ENCODE measurements at regions not wholly inside any gene's neighbourhood (a gene's known extent, or its start where the extent isn't known, plus 50 kb on each side); places are given as distances from the start of the nearest gene placed in this dataset.

DNA sequence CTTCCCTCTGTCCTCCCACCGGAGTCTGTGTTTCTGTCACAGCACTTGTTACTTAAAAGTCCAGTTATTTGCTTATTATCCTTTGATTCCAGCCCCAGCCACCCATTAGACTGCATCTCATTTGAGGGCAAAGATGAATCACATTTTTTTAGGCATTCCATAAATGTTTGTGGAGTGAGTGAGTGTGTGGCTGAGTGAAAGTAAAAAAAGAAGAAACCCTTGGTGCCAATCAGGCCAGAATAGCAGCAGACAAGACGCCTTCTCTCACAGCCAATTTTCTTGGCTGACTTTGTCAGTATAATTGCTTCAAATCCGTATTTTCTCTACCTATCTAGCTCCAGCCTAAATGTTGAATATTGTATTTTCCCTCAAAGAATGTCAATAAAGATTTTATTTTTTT is 613.0 kb upstream of the WWC1 start:
- no peak for ATAC-seq
- intact Hi-C loops (cut with DNase I), result no loop called here

DNA sequence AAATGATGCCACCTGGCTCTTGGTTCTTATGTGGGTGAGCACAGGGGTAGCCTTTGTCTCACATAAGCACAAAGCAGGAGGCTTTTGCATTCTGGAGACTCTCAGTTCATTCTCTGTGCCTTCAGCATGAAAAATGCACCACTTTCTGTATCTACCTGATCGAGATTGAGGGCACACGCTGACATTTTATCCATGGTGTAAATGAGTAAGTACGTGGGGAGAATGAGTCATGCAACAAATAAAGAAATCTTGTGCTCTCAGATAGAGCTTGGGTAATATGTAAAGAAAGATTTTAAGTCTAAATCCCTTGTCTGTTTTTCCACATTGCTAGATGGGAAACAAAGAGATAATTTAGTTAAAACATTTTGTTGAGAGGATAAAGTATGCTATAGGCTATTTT is 607.2 kb upstream of the WWC1 start:
- DNase-seq (no peak), ATAC-seq (no peak)
- intact Hi-C loops (cut with DNase I), result no loop called here

More for the DNA sequence above, 613.0 kb upstream of the WWC1 start:
- no peak for DNase-seq

DNA sequence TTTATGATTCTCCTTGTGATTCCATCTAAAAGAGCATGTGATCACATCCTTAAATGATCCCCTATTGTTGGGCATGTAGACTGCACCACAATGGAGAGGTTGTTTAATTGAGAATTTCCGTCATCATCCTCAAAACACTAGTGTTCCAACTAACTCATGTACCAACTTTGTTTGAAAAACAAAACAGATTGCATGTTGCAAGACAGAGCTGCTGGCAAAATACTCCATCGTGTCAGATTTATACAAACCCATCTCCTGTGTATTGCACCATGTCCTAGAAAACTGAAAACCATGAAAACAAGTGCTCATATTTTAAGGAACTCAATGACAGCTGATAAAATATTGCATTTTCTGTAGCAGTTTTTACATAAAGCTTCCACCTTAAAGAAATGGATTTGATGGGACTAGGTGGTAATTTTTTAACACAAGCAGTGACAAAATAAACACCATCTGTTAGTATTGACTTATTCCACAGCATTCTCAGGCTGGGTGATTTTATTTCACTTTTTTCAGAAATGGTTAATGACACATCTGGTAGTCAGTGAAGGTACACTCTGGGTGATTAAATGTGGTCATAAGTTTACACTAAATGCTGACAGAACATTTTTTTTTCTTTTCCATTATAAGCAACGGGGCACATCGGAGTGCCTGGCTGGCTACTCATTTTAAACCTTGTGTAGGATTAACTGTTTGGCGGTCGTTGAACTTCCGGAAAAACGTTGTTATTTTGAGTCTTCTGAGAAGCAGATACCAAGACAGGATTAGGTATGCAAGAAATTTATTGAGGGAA is 602.9 kb upstream of the WWC1 start:
- ATAC-seq (no peak), DNase-seq (no peak)
- intact Hi-C loops (cut with DNase I), result no loop called here

DNA sequence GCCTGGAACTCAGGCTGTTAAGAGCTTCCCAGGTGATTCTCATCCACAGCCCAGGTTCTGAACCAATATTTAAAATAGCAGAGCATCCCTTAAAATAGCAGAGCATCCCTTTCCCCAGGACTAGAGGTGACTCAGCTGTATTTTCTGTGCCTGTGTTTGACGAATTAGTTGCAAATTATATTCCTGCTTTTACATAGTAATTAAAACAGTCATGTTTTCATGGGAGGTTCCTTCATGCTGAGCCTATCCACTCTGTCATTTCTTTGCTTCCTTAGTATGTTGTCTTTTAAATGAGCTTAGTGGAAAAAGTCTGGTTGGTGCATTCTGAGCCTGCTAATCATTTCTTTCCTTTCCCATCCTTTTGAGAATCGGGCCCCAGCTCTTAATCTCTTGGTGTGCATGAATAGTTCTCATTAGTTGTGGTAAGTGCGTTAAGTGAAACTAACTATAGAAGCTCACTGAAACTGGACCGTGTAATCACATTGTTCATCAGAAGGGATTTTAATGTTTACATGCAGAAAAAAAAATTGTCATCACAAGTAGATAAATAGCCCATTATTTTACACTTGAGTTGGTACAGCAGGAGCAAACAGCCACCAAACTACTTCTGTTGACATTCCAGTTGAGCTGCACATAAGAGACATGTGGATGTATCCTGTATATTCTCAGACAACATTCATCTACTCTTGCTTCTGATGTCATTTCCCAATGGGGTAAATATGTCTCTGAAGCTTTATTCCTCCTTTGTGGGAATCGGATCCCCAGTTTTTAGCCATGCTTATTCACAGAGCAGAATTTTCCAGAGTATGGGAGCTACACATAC is 596.9 kb upstream of the WWC1 start:
- no peak for DNase-seq
- intact Hi-C loops (cut with DNase I), result no loop called here

DNA sequence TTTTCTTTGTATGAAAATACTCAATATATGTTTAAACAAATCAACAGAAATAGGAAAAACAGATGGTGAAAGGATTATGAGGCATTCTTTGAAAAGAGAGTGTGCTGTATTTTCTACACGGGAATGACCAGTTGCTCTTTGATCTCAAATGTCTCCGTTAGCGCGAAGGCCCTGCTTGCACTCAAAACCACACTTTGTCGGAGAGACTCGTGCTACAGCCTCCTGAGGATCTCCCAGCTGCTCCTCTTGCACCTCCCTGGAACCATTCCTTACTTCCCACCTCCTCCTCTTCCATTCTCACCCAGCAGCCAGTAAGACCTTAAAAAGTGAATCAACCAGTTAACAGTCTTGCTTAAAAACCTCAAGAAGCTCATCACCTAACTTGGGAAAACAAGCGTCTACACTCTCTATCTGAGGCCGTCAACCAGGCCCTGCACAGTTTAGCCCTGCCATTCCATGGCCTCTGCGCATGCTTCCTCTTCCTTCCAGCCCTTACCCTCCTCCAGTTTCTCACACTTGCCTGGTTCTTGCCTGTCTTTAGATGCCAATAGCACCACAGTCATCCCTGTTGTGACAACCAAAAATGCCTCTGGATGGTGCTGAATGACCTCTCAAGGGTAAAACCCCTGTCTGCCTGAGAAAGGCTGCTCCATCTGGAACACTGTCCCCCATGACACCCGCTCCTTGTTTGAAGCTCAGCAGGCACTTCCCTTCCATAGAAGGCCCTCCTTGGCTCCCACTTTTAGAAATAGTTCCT is 594.7 kb upstream of the WWC1 start:
- ATAC-seq, result no peak
- DNase-seq, result no peak
- intact Hi-C loops (cut with DNase I), result no loop called here

More for the DNA sequence above, 596.9 kb upstream of the WWC1 start:
- ATAC-seq, result no peak

DNA sequence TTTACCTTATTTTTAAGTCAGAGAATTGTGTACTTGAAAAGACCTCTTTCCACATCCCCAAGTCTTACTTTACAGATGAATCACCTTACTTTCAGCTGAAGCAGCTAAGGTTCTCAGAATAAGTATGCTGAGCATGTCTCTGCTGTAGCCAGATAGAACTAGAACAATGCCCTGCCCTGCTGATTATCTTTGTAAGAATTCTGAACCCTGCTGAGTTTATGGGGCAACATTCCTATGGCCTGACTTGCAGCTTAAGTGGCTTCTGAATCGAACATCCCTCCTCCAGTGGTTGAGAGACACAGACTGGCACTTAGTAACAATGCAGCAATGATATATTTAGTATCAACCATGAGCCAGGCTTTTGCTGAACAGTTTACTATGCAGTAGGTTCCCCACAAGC is 592.0 kb upstream of the WWC1 start:
- no peak for DNase-seq
- intact Hi-C loops (cut with DNase I), result no loop called here
- ATAC-seq, result peak in 1 of 2 donors; percentile 97

DNA sequence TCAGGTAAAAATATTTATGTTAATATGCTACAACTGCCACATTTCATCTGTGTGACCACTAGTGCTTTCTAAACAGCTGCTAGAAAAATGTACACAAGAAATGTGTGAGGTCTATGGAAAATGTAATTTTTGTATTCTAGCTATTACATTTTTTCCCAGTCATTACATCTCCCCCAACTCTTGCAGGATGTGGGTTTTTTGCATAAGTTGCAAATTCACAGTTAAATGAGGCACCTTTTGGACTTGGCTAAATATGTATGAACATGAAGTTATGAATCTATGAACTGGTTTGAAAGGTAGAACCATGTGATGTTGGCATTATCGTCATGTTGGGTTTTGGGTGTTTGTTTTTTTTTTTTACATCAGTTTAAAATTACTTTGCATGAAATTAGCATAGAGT is 590.4 kb upstream of the WWC1 start:
- intact Hi-C loops (cut with DNase I), result no loop called here
- ATAC-seq, result no peak
- no peak for DNase-seq

DNA sequence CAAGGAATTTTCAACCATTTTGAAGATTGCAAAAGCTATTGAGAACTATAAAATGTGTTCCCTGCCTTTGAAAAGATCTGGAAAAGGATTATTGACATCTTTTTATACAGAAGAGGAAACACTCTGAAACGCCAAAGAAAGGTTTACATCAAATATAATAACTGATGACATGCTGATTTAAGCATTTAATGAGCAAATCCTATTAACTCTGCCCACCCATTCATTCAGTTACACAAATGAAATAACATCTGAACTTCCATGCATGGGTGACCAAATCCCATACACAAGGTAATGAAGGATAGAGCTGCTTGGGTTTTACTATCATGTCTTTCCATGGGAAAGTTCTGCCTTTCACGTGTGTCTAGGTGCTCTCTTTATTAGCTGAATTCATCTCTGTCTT is 589.4 kb upstream of the WWC1 start:
- no peak for ATAC-seq
- intact Hi-C loops (cut with DNase I), result no loop called here
- DNase-seq, result no peak

DNA sequence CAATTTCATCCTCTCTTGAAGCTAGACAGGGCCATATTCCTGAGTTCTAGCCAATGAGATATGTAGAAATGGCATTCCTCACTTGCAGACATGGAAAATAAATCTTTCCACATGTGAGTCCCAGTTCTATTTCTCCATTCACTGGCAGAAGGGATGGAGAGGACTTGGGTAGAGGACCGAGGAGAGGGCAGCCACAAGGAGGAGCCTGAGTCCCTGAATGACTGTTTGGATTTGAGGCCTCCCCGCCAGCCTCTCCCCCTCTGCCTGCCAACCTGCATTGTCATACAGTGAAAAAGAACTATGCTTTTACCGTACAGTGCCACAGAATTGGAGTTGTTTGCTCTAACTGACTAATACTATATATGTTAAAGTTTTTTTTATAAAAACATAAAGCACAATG is 583.0 kb upstream of the WWC1 start:
- ATAC-seq (no peak), DNase-seq (no peak)

DNA sequence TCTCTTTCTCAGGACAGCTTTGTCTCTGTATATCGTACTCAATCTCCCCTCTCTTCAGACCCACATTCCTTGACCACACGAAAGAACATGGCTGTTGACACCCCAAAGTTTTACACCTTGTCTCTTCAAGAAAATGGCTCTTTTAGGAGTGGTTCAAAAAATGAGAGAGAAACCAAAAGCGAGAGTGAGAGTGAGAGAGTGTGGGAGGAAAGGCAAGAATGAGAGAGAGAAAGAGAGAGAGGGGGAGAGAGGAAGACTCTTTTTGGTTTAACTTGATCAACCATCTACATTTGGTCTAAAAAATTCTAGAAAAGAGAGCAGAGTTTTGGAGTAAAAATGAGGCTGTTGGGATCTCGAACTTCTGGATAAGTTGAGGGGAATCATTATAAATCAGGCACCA is 581.8 kb upstream of the WWC1 start:
- intact Hi-C loops (cut with DNase I), result no loop called here

More for the DNA sequence above, 583.0 kb upstream of the WWC1 start:
- intact Hi-C loops (cut with DNase I), result no loop called here

DNA sequence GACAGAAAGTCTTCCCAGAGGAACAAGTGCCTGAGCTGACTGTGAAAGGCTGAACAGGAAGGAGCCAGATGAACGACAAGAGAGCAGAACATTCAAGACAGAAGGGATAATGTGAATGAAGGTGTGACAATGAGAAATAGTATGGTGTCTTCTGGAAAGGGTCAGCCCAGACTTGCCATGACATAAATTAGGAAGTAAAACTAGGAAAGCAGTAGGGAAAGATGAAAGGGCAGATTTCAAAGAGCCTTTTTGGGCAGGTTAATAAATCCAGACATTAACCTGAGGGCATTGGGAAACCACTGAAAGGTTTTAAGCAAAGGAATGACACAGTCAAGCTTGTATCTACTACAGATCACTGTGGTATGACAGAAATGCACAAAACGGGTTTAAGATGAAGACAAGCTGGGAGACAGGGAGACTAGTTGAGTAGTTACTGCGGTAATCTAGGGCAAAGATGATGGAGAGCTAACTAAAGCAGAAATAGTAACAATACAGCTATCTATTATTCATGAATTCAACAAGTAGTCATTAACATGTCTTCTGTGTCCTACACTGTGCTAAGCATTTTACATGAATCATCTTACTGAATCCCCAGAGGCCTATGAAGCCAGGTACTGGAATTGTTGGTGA is 580.9 kb upstream of the WWC1 start:
- ATAC-seq (no peak), DNase-seq (no peak)
- intact Hi-C loops (cut with DNase I), result no loop called here

More for the DNA sequence above, 581.8 kb upstream of the WWC1 start:
- ATAC-seq, result no peak
- no peak for DNase-seq

DNA sequence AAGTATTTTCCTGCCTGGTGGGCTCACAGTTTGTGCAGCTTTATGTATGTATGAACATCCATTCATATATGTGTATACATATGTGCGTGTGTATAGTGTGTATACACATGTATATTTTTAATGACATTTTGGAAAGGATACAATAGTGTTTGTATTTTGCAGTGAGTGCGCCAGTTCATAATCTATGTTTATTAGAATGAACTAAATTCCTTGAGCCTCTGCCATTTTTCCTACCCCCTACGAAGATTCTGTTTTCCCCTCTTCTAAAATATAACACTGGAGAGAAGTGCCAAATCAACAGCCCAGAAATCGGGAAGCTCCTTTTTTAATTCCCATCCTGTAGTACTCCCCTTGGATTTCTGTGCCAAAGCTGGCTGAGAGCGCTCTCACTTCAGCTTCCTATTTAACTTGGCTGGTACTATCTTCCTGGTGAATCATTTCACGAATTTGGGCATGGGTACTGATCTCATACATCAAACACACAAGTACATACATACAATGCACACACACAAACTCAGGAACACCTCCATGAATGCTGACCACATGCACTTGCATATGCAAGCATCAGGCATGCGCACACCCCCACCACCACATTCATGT is 578.4 kb upstream of the WWC1 start:
- ATAC-seq (no peak), DNase-seq (no peak)
- intact Hi-C loops (cut with DNase I), result no loop called here

DNA sequence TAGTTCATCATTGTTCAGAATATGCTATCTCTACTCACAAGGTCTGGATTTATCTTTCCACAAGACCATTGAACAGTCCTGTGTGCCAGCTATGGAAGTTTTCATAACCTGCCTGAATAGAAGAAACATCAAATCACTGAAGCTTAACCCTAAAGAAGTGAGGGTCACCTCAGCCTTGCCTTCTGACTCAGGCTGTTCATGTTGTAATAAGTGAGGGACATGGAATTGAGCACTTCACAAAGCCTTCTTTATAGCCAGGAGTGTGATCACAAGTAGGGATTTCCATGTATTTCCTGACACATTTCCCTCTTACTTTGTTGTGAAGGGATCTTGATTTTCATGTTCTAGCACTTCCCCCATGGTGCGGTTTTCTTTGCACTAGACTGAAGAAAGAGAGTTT is 577.5 kb upstream of the WWC1 start:
- ATAC-seq (no peak), DNase-seq (no peak)
- intact Hi-C loops (cut with DNase I), result no loop called here

DNA sequence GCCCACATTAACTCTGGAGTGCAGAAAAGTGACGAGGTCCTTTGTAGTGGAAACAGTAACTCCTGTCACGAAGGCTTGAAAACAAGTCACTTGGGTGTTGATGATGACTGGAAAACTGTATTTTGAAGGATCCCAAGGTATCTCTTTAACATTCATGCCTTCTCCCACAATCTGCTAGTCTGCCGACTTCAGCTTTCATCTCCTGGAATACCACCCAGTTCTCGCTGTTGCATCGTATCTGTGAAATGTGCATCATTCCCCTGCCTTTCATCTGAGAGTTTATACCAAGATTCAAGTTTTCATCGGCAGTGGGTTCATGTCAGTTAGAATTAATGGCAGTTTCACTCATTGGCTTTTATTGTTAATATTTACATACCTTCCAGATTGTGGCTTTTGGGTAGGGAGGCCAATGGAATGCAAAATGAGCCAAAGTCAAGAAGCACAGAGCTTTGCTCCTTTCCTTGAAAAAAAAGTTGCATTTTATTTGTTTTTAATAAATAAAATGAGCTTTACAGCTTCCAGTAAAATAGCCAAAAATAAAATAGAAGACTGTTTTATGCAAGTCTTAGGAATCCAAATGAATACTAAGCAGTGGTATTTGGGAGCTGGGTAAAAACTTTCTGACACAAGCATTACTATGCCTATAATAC is 575.2 kb upstream of the WWC1 start:
- intact Hi-C loops (cut with DNase I), result no loop called here
- ATAC-seq (no peak), DNase-seq (no peak)

DNA sequence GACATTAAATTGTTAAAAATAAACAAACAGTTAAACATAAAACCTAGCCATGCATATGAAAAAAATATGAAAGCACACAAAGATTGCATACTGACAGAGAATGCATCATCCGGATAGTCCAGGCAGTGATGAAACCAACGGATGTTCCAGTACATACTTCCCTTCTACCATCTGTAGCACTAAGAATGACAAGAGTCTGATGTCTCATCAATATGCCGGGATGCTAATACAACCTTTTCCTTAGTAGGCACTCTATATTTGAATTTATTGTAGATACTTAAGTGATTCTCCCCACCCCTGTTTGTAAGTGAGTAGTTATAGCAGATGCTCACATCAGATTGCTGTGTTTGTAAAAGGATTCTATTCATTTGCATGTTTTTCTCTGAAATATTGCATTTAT is 571.2 kb upstream of the WWC1 start:
- ATAC-seq (no peak), DNase-seq (no peak)
- intact Hi-C loops (cut with DNase I), result loop anchor here (5.0 to 10.0 kb wide), 3 partner anchors 302 to 505 kb away; no protein-coding TSS in a partner anchor

DNA sequence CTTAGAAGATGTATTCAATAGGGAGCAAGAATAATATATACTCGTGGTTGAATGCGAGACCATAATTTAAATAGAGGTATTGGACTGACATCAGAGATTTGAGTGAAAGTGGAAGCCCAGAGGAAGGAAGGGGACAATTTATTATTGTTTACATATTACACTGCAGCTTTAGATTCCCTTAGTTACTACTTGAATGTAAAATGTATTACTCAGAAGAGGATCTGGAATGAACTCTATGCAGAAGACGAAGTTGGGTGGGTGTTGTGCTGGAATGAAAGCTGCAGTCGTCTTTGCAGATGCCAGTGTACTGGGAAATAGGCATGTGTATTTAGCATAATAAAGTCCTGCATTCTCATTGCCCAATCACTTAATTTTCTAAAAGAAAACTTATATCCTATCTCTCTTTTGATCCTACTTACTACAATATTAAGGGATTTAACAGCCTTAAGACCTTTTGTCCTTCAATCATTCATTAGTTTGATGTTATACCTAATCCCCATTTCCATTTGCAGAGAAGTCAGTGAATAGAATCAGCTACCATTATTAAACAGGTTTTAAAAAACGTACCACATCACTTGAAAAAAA is 570.7 kb upstream of the WWC1 start:
- DNase-seq (no peak), ATAC-seq (no peak)
- intact Hi-C loops (cut with DNase I), result loop anchor here (5.0 to 10.0 kb wide), 3 partner anchors 302 to 504 kb away; no protein-coding TSS in a partner anchor

DNA sequence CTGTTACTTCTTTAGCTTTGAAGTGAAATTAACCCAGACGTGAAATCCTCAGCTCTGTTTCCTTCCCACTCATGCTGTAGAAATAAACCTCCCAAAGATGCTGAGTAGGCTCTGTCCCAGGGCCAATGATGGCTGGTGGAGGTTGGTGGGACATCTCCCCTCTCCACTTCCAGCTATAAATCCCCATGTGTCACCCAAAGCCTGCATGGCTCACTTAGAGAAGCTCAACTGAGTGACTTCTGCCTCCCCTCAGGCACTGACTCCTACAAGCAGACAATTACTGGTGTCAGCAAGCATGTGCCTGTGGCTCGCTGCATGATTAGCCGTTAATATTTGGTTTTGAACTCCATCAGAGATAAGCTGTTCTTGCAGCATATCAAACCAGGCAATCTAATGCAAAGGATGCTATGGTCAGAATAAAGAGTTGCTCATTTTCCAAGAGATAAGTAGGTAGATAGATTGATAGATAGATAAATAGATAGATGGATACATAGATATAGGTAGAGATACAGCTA is 569.5 kb upstream of the WWC1 start:
- ATAC-seq (no peak), DNase-seq (no peak)
- intact Hi-C loops (cut with DNase I), result loop anchor here (5.0 to 10.0 kb wide), 3 partner anchors 300 to 503 kb away; no protein-coding TSS in a partner anchor

Measured in left cardiac atrium (tissue), 4 donors.